Suprapubic skin (tissue), 3 donors: ENCODE measurements at regions not wholly inside any gene's neighbourhood (a gene's known extent, or its start where the extent isn't known, plus 50 kb on each side); places are given as distances from the start of the nearest gene placed in this dataset.

Experiments
- POLR2A ChIP-seq, 2 donors: fragments of 450-650 bp; IDR thresholded peaks; one replicate each; pipeline ENCODE4 v1.6.1; 2017; ENCODE audit warnings: antibody characterized with exemption in 2 of 2, mild to moderate bottlenecking in 2 of 2, moderate library complexity in 2 of 2
- TF ChIP-seq, protein P1 (sequence below), 2 donors: fragments of 200-600 bp in 1 of 2; fragments of 450-650 bp in 1 of 2; sonication (generic) in 1 of 2; IDR thresholded peaks; one replicate each; pipeline ENCODE4 v1.5.1; 2016 to 2019; ENCODE audit warnings: antibody characterized with exemption in 2 of 2, mild to moderate bottlenecking in 1 of 2, moderate library complexity in 1 of 2

DNA sequence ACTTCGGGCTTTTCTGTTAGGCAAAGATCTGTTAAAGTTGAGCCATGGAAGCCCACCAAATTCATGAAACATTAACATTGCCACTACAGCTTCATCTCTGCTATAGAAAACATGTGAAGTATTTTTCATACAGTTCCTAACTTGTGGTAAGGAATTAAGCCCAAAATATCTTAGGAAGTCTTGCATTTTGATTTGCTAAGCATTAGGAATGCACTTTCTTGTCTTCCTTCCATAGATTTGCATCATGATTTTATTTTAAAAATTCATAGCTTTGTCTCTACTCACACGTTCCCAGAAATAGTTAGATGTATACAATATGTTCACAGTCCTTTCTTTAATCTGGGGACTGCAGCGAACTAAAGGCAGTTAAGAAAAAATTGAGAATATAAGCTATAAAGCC, 325.6 kb downstream of the CENPW start:
- TF ChIP-seq, protein P1, sequence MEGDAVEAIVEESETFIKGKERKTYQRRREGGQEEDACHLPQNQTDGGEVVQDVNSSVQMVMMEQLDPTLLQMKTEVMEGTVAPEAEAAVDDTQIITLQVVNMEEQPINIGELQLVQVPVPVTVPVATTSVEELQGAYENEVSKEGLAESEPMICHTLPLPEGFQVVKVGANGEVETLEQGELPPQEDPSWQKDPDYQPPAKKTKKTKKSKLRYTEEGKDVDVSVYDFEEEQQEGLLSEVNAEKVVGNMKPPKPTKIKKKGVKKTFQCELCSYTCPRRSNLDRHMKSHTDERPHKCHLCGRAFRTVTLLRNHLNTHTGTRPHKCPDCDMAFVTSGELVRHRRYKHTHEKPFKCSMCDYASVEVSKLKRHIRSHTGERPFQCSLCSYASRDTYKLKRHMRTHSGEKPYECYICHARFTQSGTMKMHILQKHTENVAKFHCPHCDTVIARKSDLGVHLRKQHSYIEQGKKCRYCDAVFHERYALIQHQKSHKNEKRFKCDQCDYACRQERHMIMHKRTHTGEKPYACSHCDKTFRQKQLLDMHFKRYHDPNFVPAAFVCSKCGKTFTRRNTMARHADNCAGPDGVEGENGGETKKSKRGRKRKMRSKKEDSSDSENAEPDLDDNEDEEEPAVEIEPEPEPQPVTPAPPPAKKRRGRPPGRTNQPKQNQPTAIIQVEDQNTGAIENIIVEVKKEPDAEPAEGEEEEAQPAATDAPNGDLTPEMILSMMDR (IDR thresholded peaks at IDR 0.05), result no peak
- TF ChIP-seq POLR2A (IDR thresholded peaks at IDR 0.05), result no peak
